ENCODE measurements at regions not wholly inside any gene's neighbourhood (a gene's known extent, or its start where the extent isn't known, plus 50 kb on each side); places are given as distances from the start of the nearest gene placed in this dataset.

- TF ChIP-seq CTCF (IDR thresholded peaks at IDR 0.05; ENCODE audit: unreplicated experiment), result no peak
- Mint-ChIP-seq H3K4me1 (ENCODE audit: unreplicated experiment) (no peaks in the 10 kb centered on the region), H3K27ac (ENCODE audit: unreplicated experiment) (no peak overlapping the region), H3K27me3 (ENCODE audit: unreplicated experiment) (peaks cover 1% of the 10 kb centered on the region), H3K4me3 (ENCODE audit: unreplicated experiment) (no peak overlapping the region), H3K9me3 (ENCODE audit: unreplicated experiment) (no peaks in the 10 kb centered on the region), H3K36me3 (ENCODE audit: low read depth, unreplicated experiment) (no peaks in the 10 kb centered on the region)
- no peak for DNase-seq (ENCODE audit: low spot score)
Measured at GRCh38 chr5:68372161-68372560, 156.6 kb downstream of the PIK3R1 start.

GRCh38 chr5:68373050-68373449 lies 157.5 kb downstream of the PIK3R1 start:
- Mint-ChIP-seq H3K27me3 (ENCODE audit: unreplicated experiment) (peaks cover 4% of the 10 kb centered on the region), H3K27ac (ENCODE audit: unreplicated experiment) (no peak overlapping the region), H3K9me3 (ENCODE audit: unreplicated experiment) (no peaks in the 10 kb centered on the region), H3K36me3 (ENCODE audit: low read depth, unreplicated experiment) (no peaks in the 10 kb centered on the region), H3K4me1 (ENCODE audit: unreplicated experiment) (no peaks in the 10 kb centered on the region), H3K4me3 (ENCODE audit: unreplicated experiment) (no peak overlapping the region)
- no peak for TF ChIP-seq CTCF (IDR thresholded peaks at IDR 0.05; ENCODE audit: unreplicated experiment)
- no peak for DNase-seq (ENCODE audit: low spot score)

- Mint-ChIP-seq H3K36me3 (ENCODE audit: low read depth, unreplicated experiment) (no peaks in the 10 kb centered on the region), H3K4me1 (ENCODE audit: unreplicated experiment) (no peaks in the 10 kb centered on the region), H3K4me3 (ENCODE audit: unreplicated experiment) (no peak overlapping the region), H3K27me3 (ENCODE audit: unreplicated experiment) (peaks cover 4% of the 10 kb centered on the region), H3K27ac (ENCODE audit: unreplicated experiment) (no peak overlapping the region), H3K9me3 (ENCODE audit: unreplicated experiment) (no peaks in the 10 kb centered on the region)
- no peak for DNase-seq (ENCODE audit: low spot score)
- no peak for TF ChIP-seq CTCF (IDR thresholded peaks at IDR 0.05; ENCODE audit: unreplicated experiment)
Measured at GRCh38 chr5:68374796-68375518, 159.4 kb downstream of the PIK3R1 start.

DNA sequence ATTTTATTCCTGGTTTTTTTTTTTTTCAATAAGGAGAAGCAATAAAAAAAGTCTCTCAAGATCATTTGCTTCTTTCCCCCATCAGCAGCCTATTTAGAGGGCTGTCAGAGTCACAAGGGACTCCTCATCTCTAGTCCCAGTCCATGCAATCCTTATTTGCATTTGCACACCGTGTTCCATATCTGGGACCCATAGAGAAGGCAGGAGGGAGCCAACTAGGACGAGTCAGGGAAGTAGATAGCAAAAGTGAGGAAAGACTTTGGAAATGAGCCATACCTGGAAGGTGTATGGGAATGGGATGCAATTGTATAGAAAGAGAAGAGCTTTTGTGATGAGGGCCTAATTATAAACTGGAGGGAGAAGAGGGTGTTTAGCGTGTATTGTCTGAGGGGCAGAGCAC lies 160.0 kb downstream of the PIK3R1 start:
- no peak overlapping the region for H3K4me3 Mint-ChIP-seq (ENCODE audit: unreplicated experiment)
- no peaks in the 10 kb centered on the region for H3K36me3 Mint-ChIP-seq (ENCODE audit: low read depth, unreplicated experiment)
- peaks cover 4% of the 10 kb centered on the region for H3K27me3 Mint-ChIP-seq (ENCODE audit: unreplicated experiment)
- TF ChIP-seq CTCF (IDR thresholded peaks at IDR 0.05; ENCODE audit: unreplicated experiment), result no peak
- DNase-seq (ENCODE audit: low spot score), result no peak
- no peaks in the 10 kb centered on the region for H3K9me3 Mint-ChIP-seq (ENCODE audit: unreplicated experiment)
- no peaks in the 10 kb centered on the region for H3K4me1 Mint-ChIP-seq (ENCODE audit: unreplicated experiment)
- H3K27ac Mint-ChIP-seq (ENCODE audit: unreplicated experiment), result no peak overlapping the region

GRCh38 chr5:68376935-68377334 lies 161.4 kb downstream of the PIK3R1 start:
- Mint-ChIP-seq H3K27me3 (ENCODE audit: unreplicated experiment) (peaks cover 3% of the 10 kb centered on the region), H3K4me3 (ENCODE audit: unreplicated experiment) (no peak overlapping the region), H3K4me1 (ENCODE audit: unreplicated experiment) (peaks cover 1% of the 10 kb centered on the region), H3K36me3 (ENCODE audit: low read depth, unreplicated experiment) (no peaks in the 10 kb centered on the region), H3K9me3 (ENCODE audit: unreplicated experiment) (no peaks in the 10 kb centered on the region), H3K27ac (ENCODE audit: unreplicated experiment) (no peak overlapping the region)
- TF ChIP-seq CTCF (IDR thresholded peaks at IDR 0.05; ENCODE audit: unreplicated experiment), result no peak
- DNase-seq (ENCODE audit: low spot score), result no peak
